IgD-negative memory B cell (primary cell): ENCODE measurements at regions not wholly inside any gene's neighbourhood (a gene's known extent, or its start where the extent isn't known, plus 50 kb on each side); places are given as distances from the start of the nearest gene placed in this dataset.

ENCODE experiments used
- H3K27ac Mint-ChIP-seq, 3 donors: one replicate each; pipeline ENCODE4 v1.8.0; 2020 to 2022; ENCODE audit warnings: mild to moderate bottlenecking in 3 of 3, mixed read lengths in 3 of 3, moderate library complexity in 1 of 3
- H3K27me3 Mint-ChIP-seq: one replicate; pipeline ENCODE4 v1.8.0; 2021; ENCODE audit warnings: mixed read lengths
- H3K36me3 Mint-ChIP-seq: one replicate; pipeline ENCODE4 v1.8.0; 2020; ENCODE audit warnings: mild to moderate bottlenecking, mixed read lengths
- H3K4me1 Mint-ChIP-seq, 3 donors: one replicate each; pipeline ENCODE4 v1.8.0; 2020 to 2022; ENCODE audit warnings: mixed read lengths in 3 of 3, mild to moderate bottlenecking in 1 of 3
- H3K4me3 Mint-ChIP-seq, 4 donors: one replicate each; pipeline ENCODE4 v1.8.0; 2020 to 2022; ENCODE audit warnings: mild to moderate bottlenecking in 4 of 4, mixed read lengths in 4 of 4, moderate library complexity in 3 of 4
- H3K9me3 Mint-ChIP-seq, 3 donors: one replicate each; pipeline ENCODE4 v1.8.0; 2020 to 2021; ENCODE audit warnings: mixed read lengths in 3 of 3, mild to moderate bottlenecking in 1 of 3

- H3K4me3 Mint-ChIP-seq = no peak overlapping the region
- H3K27ac Mint-ChIP-seq = no peak overlapping the region
- no peaks in the 10 kb centered on the region for H3K4me1 Mint-ChIP-seq
- peaks cover 1 to 8% (median 5%) of the 10 kb centered on the region in 3 donors for H3K9me3 Mint-ChIP-seq
- no peaks in the 10 kb centered on the region for H3K36me3 Mint-ChIP-seq
- H3K27me3 Mint-ChIP-seq = no peaks in the 10 kb centered on the region
Measured at GRCh38 chr10:55495555-55495954, 694.5 kb upstream of the PCDH15 start.

- no peaks in the 10 kb centered on the region for H3K27me3 Mint-ChIP-seq
- no peak overlapping the region for H3K27ac Mint-ChIP-seq
- peaks cover 0 to 8% (median 2%) of the 10 kb centered on the region in 3 donors for H3K9me3 Mint-ChIP-seq
- no peaks in the 10 kb centered on the region for H3K4me1 Mint-ChIP-seq
- H3K4me3 Mint-ChIP-seq = no peak overlapping the region
- H3K36me3 Mint-ChIP-seq = no peaks in the 10 kb centered on the region
Measured at GRCh38 chr10:55491712-55492111, 690.7 kb upstream of the PCDH15 start.

- Mint-ChIP-seq H3K4me3 (no peak overlapping the region), H3K27ac (no peak overlapping the region), H3K27me3 (no peaks in the 10 kb centered on the region), H3K4me1 (no peaks in the 10 kb centered on the region), H3K9me3 (peaks cover 2 to 6% (median 5%) of the 10 kb centered on the region in 3 donors), H3K36me3 (no peaks in the 10 kb centered on the region)
Measured at GRCh38 chr10:55485827-55486226, 684.8 kb upstream of the PCDH15 start.

- Mint-ChIP-seq H3K9me3 (peaks cover 2 to 4% (median 3%) of the 10 kb centered on the region in 3 donors), H3K36me3 (no peaks in the 10 kb centered on the region), H3K4me3 (no peak overlapping the region), H3K27me3 (no peaks in the 10 kb centered on the region), H3K27ac (no peak overlapping the region), H3K4me1 (no peaks in the 10 kb centered on the region)
Measured at GRCh38 chr10:55476129-55476528, 675.1 kb upstream of the PCDH15 start.

GRCh38 chr10:55474258-55474657 lies 673.2 kb upstream of the PCDH15 start:
- no peak overlapping the region for H3K4me3 Mint-ChIP-seq
- no peaks in the 10 kb centered on the region for H3K36me3 Mint-ChIP-seq
- no peaks in the 10 kb centered on the region for H3K4me1 Mint-ChIP-seq
- no peaks in the 10 kb centered on the region for H3K27me3 Mint-ChIP-seq
- H3K9me3 Mint-ChIP-seq = peaks cover 2 to 4% (median 4%) of the 10 kb centered on the region in 3 donors
- H3K27ac Mint-ChIP-seq = no peak overlapping the region

- Mint-ChIP-seq H3K27ac (no peak overlapping the region), H3K4me3 (no peak overlapping the region), H3K27me3 (no peaks in the 10 kb centered on the region), H3K9me3 (peaks cover 2 to 11% (median 4%) of the 10 kb centered on the region in 3 donors), H3K4me1 (peaks cover 0 to 2% (median 0%) of the 10 kb centered on the region in 3 donors), H3K36me3 (no peaks in the 10 kb centered on the region)
Measured at GRCh38 chr10:55470840-55471239, 669.8 kb upstream of the PCDH15 start.

- Mint-ChIP-seq H3K4me1 (peaks cover 0 to 2% (median 0%) of the 10 kb centered on the region in 3 donors), H3K36me3 (no peaks in the 10 kb centered on the region), H3K4me3 (no peak overlapping the region), H3K27ac (no peak overlapping the region), H3K9me3 (peaks cover 0 to 13% (median 6%) of the 10 kb centered on the region in 3 donors), H3K27me3 (no peaks in the 10 kb centered on the region)
Measured at GRCh38 chr10:55466806-55467504, 665.9 kb upstream of the PCDH15 start.

GRCh38 chr10:55464083-55464482 lies 663.1 kb upstream of the PCDH15 start:
- H3K4me3 Mint-ChIP-seq = no peak overlapping the region
- no peaks in the 10 kb centered on the region for H3K36me3 Mint-ChIP-seq
- H3K9me3 Mint-ChIP-seq = peaks cover 0 to 14% (median 5%) of the 10 kb centered on the region in 3 donors
- peaks cover 0 to 2% (median 0%) of the 10 kb centered on the region in 3 donors for H3K4me1 Mint-ChIP-seq
- H3K27ac Mint-ChIP-seq = no peak overlapping the region
- no peaks in the 10 kb centered on the region for H3K27me3 Mint-ChIP-seq

- Mint-ChIP-seq H3K36me3 (no peaks in the 10 kb centered on the region), H3K4me1 (no peaks in the 10 kb centered on the region), H3K27ac (no peak overlapping the region), H3K27me3 (no peaks in the 10 kb centered on the region), H3K9me3 (peaks cover 2 to 12% (median 3%) of the 10 kb centered on the region in 3 donors), H3K4me3 (no peak overlapping the region)
Measured at GRCh38 chr10:55460008-55460407, 659.0 kb upstream of the PCDH15 start.

GRCh38 chr10:55449981-55450380 lies 649.0 kb upstream of the PCDH15 start:
- H3K27ac Mint-ChIP-seq = no peak overlapping the region
- no peak overlapping the region for H3K4me3 Mint-ChIP-seq
- no peaks in the 10 kb centered on the region for H3K27me3 Mint-ChIP-seq
- no peaks in the 10 kb centered on the region for H3K9me3 Mint-ChIP-seq
- no peaks in the 10 kb centered on the region for H3K4me1 Mint-ChIP-seq
- no peaks in the 10 kb centered on the region for H3K36me3 Mint-ChIP-seq

- Mint-ChIP-seq H3K27ac (no peak overlapping the region), H3K36me3 (peaks cover 2% of the 10 kb centered on the region), H3K9me3 (peaks cover 2 to 5% (median 3%) of the 10 kb centered on the region in 3 donors), H3K4me3 (no peak overlapping the region), H3K4me1 (peaks cover 0 to 1% (median 0%) of the 10 kb centered on the region in 3 donors), H3K27me3 (no peaks in the 10 kb centered on the region)
Measured at GRCh38 chr10:55446441-55447002, 645.5 kb upstream of the PCDH15 start.

- Mint-ChIP-seq H3K27ac (no peak overlapping the region), H3K36me3 (peaks cover 2% of the 10 kb centered on the region), H3K4me1 (peaks cover 0 to 1% (median 0%) of the 10 kb centered on the region in 3 donors), H3K4me3 (no peak overlapping the region), H3K27me3 (no peaks in the 10 kb centered on the region), H3K9me3 (peaks cover 2 to 5% (median 3%) of the 10 kb centered on the region in 3 donors)
Measured at GRCh38 chr10:55441777-55442176, 640.7 kb upstream of the PCDH15 start.

GRCh38 chr10:55426138-55426537 lies 625.1 kb upstream of the PCDH15 start:
- Mint-ChIP-seq H3K36me3 (no peaks in the 10 kb centered on the region), H3K9me3 (peaks cover 0 to 8% (median 3%) of the 10 kb centered on the region in 3 donors), H3K27ac (no peak overlapping the region), H3K4me1 (no peaks in the 10 kb centered on the region), H3K4me3 (no peak overlapping the region), H3K27me3 (no peaks in the 10 kb centered on the region)

- H3K36me3 Mint-ChIP-seq = no peaks in the 10 kb centered on the region
- no peak overlapping the region for H3K27ac Mint-ChIP-seq
- no peak overlapping the region for H3K4me3 Mint-ChIP-seq
- no peaks in the 10 kb centered on the region for H3K4me1 Mint-ChIP-seq
- peaks cover 0 to under 1% (median 0%) of the 10 kb centered on the region in 3 donors for H3K9me3 Mint-ChIP-seq
- no peaks in the 10 kb centered on the region for H3K27me3 Mint-ChIP-seq
Measured at GRCh38 chr10:55410415-55410885, 609.4 kb upstream of the PCDH15 start.

GRCh38 chr10:55404094-55404493 lies 603.1 kb upstream of the PCDH15 start:
- Mint-ChIP-seq H3K27me3 (no peaks in the 10 kb centered on the region), H3K4me3 (no peak overlapping the region), H3K9me3 (peaks cover 0 to 2% (median 0%) of the 10 kb centered on the region in 3 donors), H3K4me1 (no peaks in the 10 kb centered on the region), H3K27ac (no peak overlapping the region), H3K36me3 (no peaks in the 10 kb centered on the region)
